ENCODE measurements at regions not wholly inside any gene's neighbourhood (a gene's known extent, or its start where the extent isn't known, plus 50 kb on each side); places are given as distances from the start of the nearest gene placed in this dataset.

- no peaks in the 10 kb centered on the region for H4K20me1 ChIP-seq (ENCODE audit: insufficient read depth)
- no peaks in the 10 kb centered on the region for H3K36me3 ChIP-seq (ENCODE audit: control insufficient read depth in 1 of 2, insufficient read depth in 2 of 2, low read length in 2 of 2)
- no peak for TF ChIP-seq CEBPB (IDR thresholded peaks at IDR 0.05; ENCODE audit: low read depth)
- no peak for TF ChIP-seq ZFX (IDR thresholded peaks at IDR 0.05)
- no peak for TF ChIP-seq EGR1 (IDR thresholded peaks at IDR 0.05; ENCODE audit: low read depth)
- H3K9me3 ChIP-seq (ENCODE audit: control insufficient read depth in 1 of 2, insufficient read depth in 1 of 2, low read depth in 1 of 2, low read length in 2 of 2), result no peaks in the 10 kb centered on the region
- H3K4me1 ChIP-seq (ENCODE audit: control insufficient read depth in 1 of 2, insufficient read depth in 2 of 2, low read length in 2 of 2), result no peaks in the 10 kb centered on the region
- ChIA-PET POLR2A (no interaction called here), CTCF (no interaction called here), RAD21 (ENCODE audit: low non-redundant PET in 1 of 2, low total read pairs in 2 of 2, uncharacterized antibody in 2 of 2, unreplicated experiment in 2 of 2) (no interaction called here)
- no peak for ATAC-seq
- H3K27ac ChIP-seq (ENCODE audit: low read depth, low read length), result no peak overlapping the region
- no peak overlapping the region for H3K9ac ChIP-seq (ENCODE audit: low read length)
- no peak overlapping the region for H3K4me3 ChIP-seq (replicated peaks in 1 of 2; ENCODE audit: low read depth in 1 of 2, low read length in 2 of 2)
- H3K9me2 ChIP-seq (ENCODE audit: insufficient read depth), result no peaks in the 10 kb centered on the region
- H3K27me3 ChIP-seq (ENCODE audit: insufficient read depth, low read length), result no peaks in the 10 kb centered on the region
- BruUV-seq (replicated peaks), result no TSS peak
- no peak overlapping the region for H2AFZ ChIP-seq (ENCODE audit: low read depth, low read length, poor library complexity, severe bottlenecking)
- DNase-seq (ENCODE audit: low read depth, low spot score), result no peak
- intact Hi-C loops (cut with micrococcal nuclease), result no loop called here
- H3K79me2 ChIP-seq (ENCODE audit: insufficient read depth, low read length), result no peaks in the 10 kb centered on the region
- no peak overlapping the region for H3K4me2 ChIP-seq (ENCODE audit: low read length)
Observed at GRCh38 chr13:64000321-64000720, 2584.7 kb upstream of the PCDH20 start.

- H3K4me3 ChIP-seq (replicated peaks in 1 of 2; ENCODE audit: low read depth in 1 of 2, low read length in 2 of 2), result no peak overlapping the region
- ChIA-PET POLR2A (no interaction called here), CTCF (no interaction called here), RAD21 (ENCODE audit: low non-redundant PET in 1 of 2, low total read pairs in 2 of 2, uncharacterized antibody in 2 of 2, unreplicated experiment in 2 of 2) (no interaction called here)
- H3K79me2 ChIP-seq (ENCODE audit: insufficient read depth, low read length), result no peaks in the 10 kb centered on the region
- no peaks in the 10 kb centered on the region for H3K4me1 ChIP-seq (ENCODE audit: control insufficient read depth in 1 of 2, insufficient read depth in 2 of 2, low read length in 2 of 2)
- BruUV-seq (replicated peaks), result no TSS peak
- H3K9me2 ChIP-seq (ENCODE audit: insufficient read depth), result no peaks in the 10 kb centered on the region
- no peaks in the 10 kb centered on the region for H3K27me3 ChIP-seq (ENCODE audit: insufficient read depth, low read length)
- no peak for DNase-seq (ENCODE audit: low read depth, low spot score)
- H2AFZ ChIP-seq (ENCODE audit: low read depth, low read length, poor library complexity, severe bottlenecking), result no peak overlapping the region
- ATAC-seq, result no peak
- H4K20me1 ChIP-seq (ENCODE audit: insufficient read depth), result no peaks in the 10 kb centered on the region
- intact Hi-C loops (cut with micrococcal nuclease), result no loop called here
- H3K9ac ChIP-seq (ENCODE audit: low read length), result no peak overlapping the region
- H3K9me3 ChIP-seq (ENCODE audit: control insufficient read depth in 1 of 2, insufficient read depth in 1 of 2, low read depth in 1 of 2, low read length in 2 of 2), result no peaks in the 10 kb centered on the region
- H3K27ac ChIP-seq (ENCODE audit: low read depth, low read length), result no peak overlapping the region
- H3K4me2 ChIP-seq (ENCODE audit: low read length), result no peak overlapping the region
- H3K36me3 ChIP-seq (ENCODE audit: control insufficient read depth in 1 of 2, insufficient read depth in 2 of 2, low read length in 2 of 2), result no peaks in the 10 kb centered on the region
- TF ChIP-seq ZFX (IDR thresholded peaks at IDR 0.05) (no peak), REST (IDR thresholded peaks at IDR 0.05; ENCODE audit: low read depth) (no peak), TCF7L2 (IDR thresholded peaks at IDR 0.05; ENCODE audit: borderline replicate concordance, extremely low read depth, insufficient read depth, insufficient read length) (no peak), CBX3 (IDR thresholded peaks at IDR 0.05; ENCODE audit: low read depth) (no peak), CTCF (IDR thresholded peaks at IDR 0.05 in 2 of 3, conservative IDR thresholded peaks at IDR 0.05 in 1 of 3; ENCODE audit: borderline replicate concordance in 1 of 3, insufficient read depth in 1 of 3, low read depth in 2 of 3, low read length in 2 of 3) (no peak), YY1 (IDR thresholded peaks at IDR 0.05; ENCODE audit: extremely low read depth, insufficient replicate concordance, low read depth, low read length) (no peak), EZH2 (IDR thresholded peaks at IDR 0.05) (no peak), POLR2A (IDR thresholded peaks at IDR 0.05; ENCODE audit: borderline replicate concordance, extremely low read depth, insufficient read depth, insufficient read length) (no peak), CEBPB (IDR thresholded peaks at IDR 0.05; ENCODE audit: low read depth) (no peak), ATF3 (IDR thresholded peaks at IDR 0.05) (no peak), JUND (IDR thresholded peaks at IDR 0.05) (no peak), FOSL1 (IDR thresholded peaks at IDR 0.05; ENCODE audit: low read depth) (no peak), EZH2phosphoT487 (IDR thresholded peaks at IDR 0.05; ENCODE audit: borderline replicate concordance) (no peak)
Observed at GRCh38 chr13:63999614-64000305, 2584.1 kb upstream of the PCDH20 start.

All from HCT116 (cell line).